ENCODE measurements at regions not wholly inside any gene's neighbourhood (a gene's known extent, or its start where the extent isn't known, plus 50 kb on each side); places are given as distances from the start of the nearest gene placed in this dataset.

- CTCF ChIA-PET, result no interaction called here
- DNase-seq, result no peak
Observed at GRCh38 chr7:79968077-79968648, 166.5 kb upstream of the GNAI1 start.

DNA sequence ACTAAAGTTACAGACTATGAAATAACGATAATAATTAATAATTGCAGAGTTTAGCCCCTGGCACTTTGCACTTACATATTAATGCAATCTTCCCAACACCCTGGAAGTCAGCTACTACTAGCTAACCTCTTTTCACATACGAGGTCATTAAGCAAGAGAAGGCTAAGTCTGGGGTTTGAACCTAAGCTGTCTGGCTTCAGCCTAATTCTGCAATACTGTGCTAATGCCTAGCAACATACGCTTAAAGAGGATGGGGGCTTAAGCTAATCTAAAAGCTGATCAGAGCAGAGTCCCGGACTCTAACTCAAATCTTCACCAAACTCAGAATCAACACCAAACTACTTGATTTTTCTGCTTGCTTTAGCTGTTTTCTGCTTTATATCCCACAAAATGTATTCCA lies 168.7 kb upstream of the GNAI1 start:
- ChIA-PET POLR2A (no interaction called here), CTCF (interaction anchor here (0.9 kb wide), 1 partner anchor 20 kb away, joined by 4 read pairs; no protein-coding TSS in a partner anchor)
- Histone ChIP-seq H3K27ac (ENCODE audit: insufficient read depth in 1 of 2, low read depth in 1 of 2, low read length in 2 of 2, poor library complexity in 1 of 2, severe bottlenecking in 2 of 2) (no peak overlapping the region), H3K36me3 (ENCODE audit: control insufficient read depth in 4 of 4, insufficient read depth in 4 of 4, low read length in 3 of 4) (no peaks in the 10 kb centered on the region), H3K9me3 (ENCODE audit: control extremely low read depth in 1 of 5, control insufficient read depth in 4 of 5, insufficient read depth in 2 of 5, low read depth in 1 of 5, low read length in 4 of 5) (no peaks in the 10 kb centered on the region), H3K4me3 (ENCODE audit: control insufficient read depth in 1 of 7, extremely low read depth in 1 of 7, insufficient read depth in 4 of 7, low read depth in 2 of 7, low read length in 6 of 7) (no peak overlapping the region), H3K27me3 (replicated peaks in 2 of 5; ENCODE audit: control insufficient read depth in 4 of 5, insufficient read depth in 5 of 5, low read length in 4 of 5) (no peaks in the 10 kb centered on the region), H3K4me1 (ENCODE audit: control extremely low read depth in 1 of 4, control insufficient read depth in 4 of 4, insufficient read depth in 4 of 4, low read length in 3 of 4) (peaks cover 0 to 10% (median 3%) of the 10 kb centered on the region in 4 experiments)
- no peak for DNase-seq
- 100% methylated on average over 3 of the region's 4 CpGs for WGBS (ENCODE audit: insufficient coverage)

More at GRCh38 chr7:79968077-79968648, 166.5 kb upstream of the GNAI1 start:
- POLR2A ChIA-PET, result no interaction called here
- no peaks in the 10 kb centered on the region for H3K9me3 ChIP-seq (ENCODE audit: control extremely low read depth in 1 of 5, control insufficient read depth in 4 of 5, insufficient read depth in 2 of 5, low read depth in 1 of 5, low read length in 4 of 5)
- 61% methylated on average over 3 of the region's 4 CpGs for WGBS (ENCODE audit: insufficient coverage)
- H3K4me1 ChIP-seq (ENCODE audit: control extremely low read depth in 1 of 4, control insufficient read depth in 4 of 4, insufficient read depth in 4 of 4, low read length in 3 of 4), result peaks cover 0 to 11% (median 3%) of the 10 kb centered on the region in 4 experiments
- H3K36me3 ChIP-seq (ENCODE audit: control insufficient read depth in 4 of 4, insufficient read depth in 4 of 4, low read length in 3 of 4), result no peaks in the 10 kb centered on the region
- no peaks in the 10 kb centered on the region for H3K27me3 ChIP-seq (replicated peaks in 2 of 5; ENCODE audit: control insufficient read depth in 4 of 5, insufficient read depth in 5 of 5, low read length in 4 of 5)
- no peak overlapping the region for H3K27ac ChIP-seq (ENCODE audit: insufficient read depth in 1 of 2, low read depth in 1 of 2, low read length in 2 of 2, poor library complexity in 1 of 2, severe bottlenecking in 2 of 2)
- H3K4me3 ChIP-seq (ENCODE audit: control insufficient read depth in 1 of 7, extremely low read depth in 1 of 7, insufficient read depth in 4 of 7, low read depth in 2 of 7, low read length in 6 of 7), result no peak overlapping the region

DNA sequence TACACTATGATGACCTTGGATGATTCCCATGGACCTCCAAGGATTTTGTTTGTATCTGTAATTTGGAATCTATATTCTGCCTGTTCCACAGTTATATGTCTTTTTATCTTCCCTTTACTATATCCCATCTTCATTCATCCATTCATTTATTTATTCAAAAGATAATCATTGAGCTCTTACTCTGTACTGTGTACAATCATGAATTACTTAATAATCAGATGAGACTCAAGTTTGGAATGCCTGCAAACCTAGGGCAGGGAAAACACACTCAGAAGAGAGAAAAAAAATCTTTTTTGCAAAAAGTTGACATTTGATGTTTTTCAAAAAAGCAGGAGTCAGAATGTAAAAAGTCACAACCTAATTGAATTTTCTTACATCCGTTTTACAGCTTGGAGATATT lies 170.2 kb upstream of the GNAI1 start:
- Histone ChIP-seq H3K36me3 (ENCODE audit: control insufficient read depth in 4 of 4, insufficient read depth in 4 of 4, low read length in 3 of 4) (no peaks in the 10 kb centered on the region), H3K4me1 (ENCODE audit: control extremely low read depth in 1 of 4, control insufficient read depth in 4 of 4, insufficient read depth in 4 of 4, low read length in 3 of 4) (no peaks in the 10 kb centered on the region), H3K4me3 (ENCODE audit: control insufficient read depth in 1 of 7, extremely low read depth in 1 of 7, insufficient read depth in 4 of 7, low read depth in 2 of 7, low read length in 6 of 7) (no peak overlapping the region), H3K27me3 (replicated peaks in 2 of 5; ENCODE audit: control insufficient read depth in 4 of 5, insufficient read depth in 5 of 5, low read length in 4 of 5) (no peaks in the 10 kb centered on the region), H3K27ac (ENCODE audit: insufficient read depth in 1 of 2, low read depth in 1 of 2, low read length in 2 of 2, poor library complexity in 1 of 2, severe bottlenecking in 2 of 2) (no peak overlapping the region), H3K9me3 (ENCODE audit: control extremely low read depth in 1 of 5, control insufficient read depth in 4 of 5, insufficient read depth in 2 of 5, low read depth in 1 of 5, low read length in 4 of 5) (no peaks in the 10 kb centered on the region)
- ChIA-PET CTCF (no interaction called here), POLR2A (no interaction called here)
- WGBS (ENCODE audit: insufficient coverage), result 88% methylated on average over 1 of the region's 1 CpG
- no peak for DNase-seq

GRCh38 chr7:79953130-79953529 lies 181.5 kb upstream of the GNAI1 start:
- Histone ChIP-seq H3K36me3 (ENCODE audit: control insufficient read depth in 4 of 4, insufficient read depth in 4 of 4, low read length in 3 of 4) (no peaks in the 10 kb centered on the region), H3K27ac (ENCODE audit: insufficient read depth in 1 of 2, low read depth in 1 of 2, low read length in 2 of 2, poor library complexity in 1 of 2, severe bottlenecking in 2 of 2) (no peak overlapping the region), H3K4me3 (ENCODE audit: control insufficient read depth in 1 of 7, extremely low read depth in 1 of 7, insufficient read depth in 4 of 7, low read depth in 2 of 7, low read length in 6 of 7) (no peak overlapping the region), H3K9me3 (ENCODE audit: control extremely low read depth in 1 of 5, control insufficient read depth in 4 of 5, insufficient read depth in 2 of 5, low read depth in 1 of 5, low read length in 4 of 5) (no peaks in the 10 kb centered on the region), H3K4me1 (ENCODE audit: control extremely low read depth in 1 of 4, control insufficient read depth in 4 of 4, insufficient read depth in 4 of 4, low read length in 3 of 4) (no peaks in the 10 kb centered on the region), H3K27me3 (replicated peaks in 2 of 5; ENCODE audit: control insufficient read depth in 4 of 5, insufficient read depth in 5 of 5, low read length in 4 of 5) (no peaks in the 10 kb centered on the region)
- no CpG with 5 or more reads among the region's 4 CpGs for WGBS (ENCODE audit: insufficient coverage)
- CTCF ChIA-PET, result no interaction called here
- no peak for DNase-seq
- POLR2A ChIA-PET, result no interaction called here

GRCh38 chr7:79952399-79952798 lies 182.2 kb upstream of the GNAI1 start:
- DNase-seq, result no peak
- H3K4me1 ChIP-seq (ENCODE audit: control extremely low read depth in 1 of 4, control insufficient read depth in 4 of 4, insufficient read depth in 4 of 4, low read length in 3 of 4), result no peaks in the 10 kb centered on the region
- WGBS (ENCODE audit: insufficient coverage), result no CpG with 5 or more reads among the region's 1 CpG
- no peaks in the 10 kb centered on the region for H3K36me3 ChIP-seq (ENCODE audit: control insufficient read depth in 4 of 4, insufficient read depth in 4 of 4, low read length in 3 of 4)
- ChIA-PET CTCF (no interaction called here), POLR2A (no interaction called here)
- no peak overlapping the region for H3K27ac ChIP-seq (ENCODE audit: insufficient read depth in 1 of 2, low read depth in 1 of 2, low read length in 2 of 2, poor library complexity in 1 of 2, severe bottlenecking in 2 of 2)
- H3K9me3 ChIP-seq (ENCODE audit: control extremely low read depth in 1 of 5, control insufficient read depth in 4 of 5, insufficient read depth in 2 of 5, low read depth in 1 of 5, low read length in 4 of 5), result no peaks in the 10 kb centered on the region
- H3K27me3 ChIP-seq (replicated peaks in 2 of 5; ENCODE audit: control insufficient read depth in 4 of 5, insufficient read depth in 5 of 5, low read length in 4 of 5), result no peaks in the 10 kb centered on the region
- H3K4me3 ChIP-seq (ENCODE audit: control insufficient read depth in 1 of 7, extremely low read depth in 1 of 7, insufficient read depth in 4 of 7, low read depth in 2 of 7, low read length in 6 of 7), result no peak overlapping the region

DNA sequence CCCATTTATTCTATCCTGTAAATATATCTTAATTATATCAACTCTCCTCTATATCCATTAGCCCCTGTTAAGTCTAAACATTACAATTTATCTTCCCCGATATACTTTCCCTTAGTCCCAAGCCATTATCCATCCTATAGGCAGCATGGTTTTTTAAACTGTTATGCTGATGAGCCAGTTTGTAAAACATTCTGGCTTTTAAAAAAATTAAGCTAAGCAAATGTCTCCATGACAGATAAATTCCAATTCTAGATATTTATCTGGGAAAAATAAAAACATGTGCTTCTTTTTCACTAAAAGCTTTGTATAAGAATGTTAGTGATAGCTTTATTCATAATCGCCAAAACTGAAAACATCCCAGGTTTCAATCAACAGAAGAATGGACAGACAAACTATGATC lies 183.2 kb upstream of the GNAI1 start:
- no peaks in the 10 kb centered on the region for H3K36me3 ChIP-seq (ENCODE audit: control insufficient read depth in 4 of 4, insufficient read depth in 4 of 4, low read length in 3 of 4)
- H3K9me3 ChIP-seq (ENCODE audit: control extremely low read depth in 1 of 5, control insufficient read depth in 4 of 5, insufficient read depth in 2 of 5, low read depth in 1 of 5, low read length in 4 of 5), result peaks cover 0 to 4% (median 0%) of the 10 kb centered on the region in 5 experiments
- POLR2A ChIA-PET, result no interaction called here
- CTCF ChIA-PET, result no interaction called here
- no peak overlapping the region for H3K4me3 ChIP-seq (ENCODE audit: control insufficient read depth in 1 of 7, extremely low read depth in 1 of 7, insufficient read depth in 4 of 7, low read depth in 2 of 7, low read length in 6 of 7)
- no peaks in the 10 kb centered on the region for H3K27me3 ChIP-seq (replicated peaks in 2 of 5; ENCODE audit: control insufficient read depth in 4 of 5, insufficient read depth in 5 of 5, low read length in 4 of 5)
- H3K4me1 ChIP-seq (ENCODE audit: control extremely low read depth in 1 of 4, control insufficient read depth in 4 of 4, insufficient read depth in 4 of 4, low read length in 3 of 4), result no peaks in the 10 kb centered on the region
- H3K27ac ChIP-seq (ENCODE audit: insufficient read depth in 1 of 2, low read depth in 1 of 2, low read length in 2 of 2, poor library complexity in 1 of 2, severe bottlenecking in 2 of 2), result no peak overlapping the region
- no CpG with 5 or more reads among the region's 2 CpGs for WGBS (ENCODE audit: insufficient coverage)
- DNase-seq, result no peak

- no peaks in the 10 kb centered on the region for H3K27me3 ChIP-seq (replicated peaks in 2 of 5; ENCODE audit: control insufficient read depth in 4 of 5, insufficient read depth in 5 of 5, low read length in 4 of 5)
- no peak overlapping the region for H3K27ac ChIP-seq (ENCODE audit: insufficient read depth in 1 of 2, low read depth in 1 of 2, low read length in 2 of 2, poor library complexity in 1 of 2, severe bottlenecking in 2 of 2)
- H3K9me3 ChIP-seq (ENCODE audit: control extremely low read depth in 1 of 5, control insufficient read depth in 4 of 5, insufficient read depth in 2 of 5, low read depth in 1 of 5, low read length in 4 of 5), result peaks cover 0 to 6% (median 0%) of the 10 kb centered on the region in 5 experiments
- no peak overlapping the region for H3K4me3 ChIP-seq (ENCODE audit: control insufficient read depth in 1 of 7, extremely low read depth in 1 of 7, insufficient read depth in 4 of 7, low read depth in 2 of 7, low read length in 6 of 7)
- H3K4me1 ChIP-seq (ENCODE audit: control extremely low read depth in 1 of 4, control insufficient read depth in 4 of 4, insufficient read depth in 4 of 4, low read length in 3 of 4), result no peaks in the 10 kb centered on the region
- H3K36me3 ChIP-seq (ENCODE audit: control insufficient read depth in 4 of 4, insufficient read depth in 4 of 4, low read length in 3 of 4), result no peaks in the 10 kb centered on the region
- ChIA-PET POLR2A (no interaction called here), CTCF (no interaction called here)
- DNase-seq, result no peak
- 89% methylated on average over 2 of the region's 3 CpGs for WGBS (ENCODE audit: insufficient coverage)
Observed at GRCh38 chr7:79949778-79950177, 184.9 kb upstream of the GNAI1 start.

Measured in common myeloid progenitor, CD34-positive (primary cell).